Activated T-helper 2 cell treated with anti-CD3 and anti-CD28 coated beads, Interferon-gamma antibody, Interleukin-2, Interleukin-4, amounts not matched to agents 10 μg/mL and 5 μg/mL and 100 μg/mL, durations not matched to agents 14 hours and 24 hours and 36 hours (primary cell): ENCODE measurements at regions not wholly inside any gene's neighbourhood (a gene's known extent, or its start where the extent isn't known, plus 50 kb on each side); places are given as distances from the start of the nearest gene placed in this dataset.

Experiments
- DNase-seq: peaks from one replicate; pipeline ENCODE4 v3.0.0; 2021; ENCODE audit warnings: low spot score
- H3K27ac Mint-ChIP-seq: one replicate; pipeline ENCODE4 v1.8.0; 2021; ENCODE audit warnings: mixed read lengths
- H3K27me3 Mint-ChIP-seq: one replicate; pipeline ENCODE4 v1.8.0; 2021; ENCODE audit warnings: low read depth, mixed read lengths
- H3K36me3 Mint-ChIP-seq: one replicate; pipeline ENCODE4 v1.8.0; 2021; ENCODE audit warnings: low read depth, mixed read lengths
- H3K4me1 Mint-ChIP-seq: one replicate; pipeline ENCODE4 v1.8.0; 2021; ENCODE audit warnings: low read depth, mixed read lengths
- H3K4me3 Mint-ChIP-seq: one replicate; pipeline ENCODE4 v1.8.0; 2021; ENCODE audit warnings: low read depth, mild to moderate bottlenecking, moderate library complexity, mixed read lengths
- H3K9me3 Mint-ChIP-seq: one replicate; pipeline ENCODE4 v1.8.0; 2021; ENCODE audit warnings: mixed read lengths
- intact Hi-C: fragments of 100-400 bp; cut with micrococcal nuclease; formaldehyde crosslinking; loops from one replicate; pipeline ENCODE4 v1.15.1; 2023

GRCh38 chr11:109739379-109739778 is 317.4 kb downstream of the C11orf87 start:
- H3K36me3 Mint-ChIP-seq, result no peaks in the 10 kb centered on the region
- intact Hi-C loops, result no loop called here
- no peaks in the 10 kb centered on the region for H3K4me1 Mint-ChIP-seq
- no peaks in the 10 kb centered on the region for H3K27me3 Mint-ChIP-seq
- H3K4me3 Mint-ChIP-seq, result no peak overlapping the region
- no peak overlapping the region for H3K27ac Mint-ChIP-seq
- H3K9me3 Mint-ChIP-seq, result no peaks in the 10 kb centered on the region
- no peak for DNase-seq

DNA sequence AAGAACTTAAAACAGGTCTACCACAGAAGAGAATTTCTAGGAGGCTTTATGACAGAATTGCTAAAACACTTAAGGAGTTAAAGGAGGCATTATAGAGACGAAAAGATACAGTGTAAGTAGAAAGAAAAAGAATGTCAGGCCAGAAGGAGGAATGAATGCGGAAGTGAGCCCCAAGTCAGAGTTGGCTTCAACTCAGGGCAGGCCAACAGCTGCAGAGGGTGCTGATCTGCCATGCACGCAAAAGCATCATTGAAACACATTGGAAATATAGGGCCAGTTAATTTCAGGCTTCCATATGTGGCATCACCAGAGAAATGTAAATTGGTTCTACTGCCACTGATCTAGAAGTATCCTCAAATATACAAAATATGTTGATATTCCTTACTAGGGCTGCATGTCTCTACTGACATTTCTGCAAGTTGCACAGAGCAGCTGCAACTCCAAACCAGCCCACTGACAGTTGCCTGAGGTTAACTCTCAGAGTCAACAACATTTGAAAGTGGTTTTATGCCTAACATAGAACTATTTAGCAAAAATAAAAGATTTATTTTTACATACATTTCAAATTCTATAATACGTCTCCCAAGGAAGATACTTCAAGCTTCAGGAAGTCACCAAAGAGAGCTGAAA is 324.1 kb downstream of the C11orf87 start:
- Mint-ChIP-seq H3K4me3 (no peak overlapping the region), H3K4me1 (peaks cover 4% of the 10 kb centered on the region)
- intact Hi-C loops, result no loop called here

GRCh38 chr11:109747839-109748238 is 325.8 kb downstream of the C11orf87 start:
- Mint-ChIP-seq H3K9me3 (no peaks in the 10 kb centered on the region), H3K27ac (no peak overlapping the region), H3K4me1 (peaks cover 4% of the 10 kb centered on the region)

More for the DNA sequence above, 324.1 kb downstream of the C11orf87 start:
- H3K36me3 Mint-ChIP-seq, result no peaks in the 10 kb centered on the region
- DNase-seq, result no peak
- H3K9me3 Mint-ChIP-seq, result no peaks in the 10 kb centered on the region
- no peaks in the 10 kb centered on the region for H3K27me3 Mint-ChIP-seq
- H3K27ac Mint-ChIP-seq, result no peak overlapping the region

DNA sequence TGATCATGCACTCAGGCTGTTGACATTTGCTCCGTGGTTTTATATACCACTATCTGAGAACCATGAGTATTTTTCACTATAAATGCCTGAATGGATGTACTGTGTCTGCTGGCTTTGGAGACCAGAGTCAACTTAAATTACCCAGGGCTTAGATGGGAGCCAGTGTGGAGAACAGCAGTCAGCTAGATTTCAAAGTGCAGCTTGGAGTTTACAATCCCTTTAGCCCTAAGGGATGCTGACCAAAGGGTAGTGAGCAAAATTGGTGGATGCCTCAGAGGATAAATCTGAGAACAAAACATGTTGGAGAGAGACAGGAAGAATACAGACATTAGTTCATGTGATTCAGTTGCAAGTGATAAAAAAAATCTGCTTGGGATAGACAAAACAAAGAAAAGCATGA is 327.5 kb downstream of the C11orf87 start:
- DNase-seq, result no peak
- H3K27me3 Mint-ChIP-seq, result no peaks in the 10 kb centered on the region

More at GRCh38 chr11:109747839-109748238, 325.8 kb downstream of the C11orf87 start:
- intact Hi-C loops, result no loop called here
- no peak overlapping the region for H3K4me3 Mint-ChIP-seq
- H3K36me3 Mint-ChIP-seq, result no peaks in the 10 kb centered on the region
- no peaks in the 10 kb centered on the region for H3K27me3 Mint-ChIP-seq
- DNase-seq, result no peak

GRCh38 chr11:109750964-109751363 is 329.0 kb downstream of the C11orf87 start:
- H3K4me1 Mint-ChIP-seq, result peaks cover 4% of the 10 kb centered on the region
- H3K9me3 Mint-ChIP-seq, result no peaks in the 10 kb centered on the region
- no peak overlapping the region for H3K27ac Mint-ChIP-seq
- no peak overlapping the region for H3K4me3 Mint-ChIP-seq
- no peak for DNase-seq
- no peaks in the 10 kb centered on the region for H3K27me3 Mint-ChIP-seq
- intact Hi-C loops, result no loop called here
- H3K36me3 Mint-ChIP-seq, result no peaks in the 10 kb centered on the region

More for the DNA sequence above, 327.5 kb downstream of the C11orf87 start:
- Mint-ChIP-seq H3K4me3 (no peak overlapping the region), H3K4me1 (peaks cover 4% of the 10 kb centered on the region), H3K36me3 (no peaks in the 10 kb centered on the region), H3K27ac (no peak overlapping the region), H3K9me3 (no peaks in the 10 kb centered on the region)
- intact Hi-C loops, result no loop called here

- intact Hi-C loops, result no loop called here
- no peak overlapping the region for H3K4me3 Mint-ChIP-seq
- H3K27ac Mint-ChIP-seq, result no peak overlapping the region
- H3K4me1 Mint-ChIP-seq, result peaks cover 4% of the 10 kb centered on the region
- H3K36me3 Mint-ChIP-seq, result no peaks in the 10 kb centered on the region
- DNase-seq, result no peak
- no peaks in the 10 kb centered on the region for H3K27me3 Mint-ChIP-seq
- H3K9me3 Mint-ChIP-seq, result no peaks in the 10 kb centered on the region
These were observed 330.3 kb downstream of the C11orf87 start for GRCh38 chr11:109752212-109752825.

- no peaks in the 10 kb centered on the region for H3K27me3 Mint-ChIP-seq
- no peak overlapping the region for H3K4me3 Mint-ChIP-seq
- intact Hi-C loops, result no loop called here
- no peaks in the 10 kb centered on the region for H3K4me1 Mint-ChIP-seq
- no peak for DNase-seq
- no peaks in the 10 kb centered on the region for H3K9me3 Mint-ChIP-seq
- H3K27ac Mint-ChIP-seq, result no peak overlapping the region
- no peaks in the 10 kb centered on the region for H3K36me3 Mint-ChIP-seq
These were observed 334.5 kb downstream of the C11orf87 start for GRCh38 chr11:109756521-109756920.

- no peaks in the 10 kb centered on the region for H3K36me3 Mint-ChIP-seq
- H3K9me3 Mint-ChIP-seq, result no peaks in the 10 kb centered on the region
- no peak overlapping the region for H3K27ac Mint-ChIP-seq
- intact Hi-C loops, result no loop called here
- no peaks in the 10 kb centered on the region for H3K4me1 Mint-ChIP-seq
- no peaks in the 10 kb centered on the region for H3K27me3 Mint-ChIP-seq
- DNase-seq, result no peak
- H3K4me3 Mint-ChIP-seq, result no peak overlapping the region
These were observed 335.0 kb downstream of the C11orf87 start for GRCh38 chr11:109756951-109757350.

DNA sequence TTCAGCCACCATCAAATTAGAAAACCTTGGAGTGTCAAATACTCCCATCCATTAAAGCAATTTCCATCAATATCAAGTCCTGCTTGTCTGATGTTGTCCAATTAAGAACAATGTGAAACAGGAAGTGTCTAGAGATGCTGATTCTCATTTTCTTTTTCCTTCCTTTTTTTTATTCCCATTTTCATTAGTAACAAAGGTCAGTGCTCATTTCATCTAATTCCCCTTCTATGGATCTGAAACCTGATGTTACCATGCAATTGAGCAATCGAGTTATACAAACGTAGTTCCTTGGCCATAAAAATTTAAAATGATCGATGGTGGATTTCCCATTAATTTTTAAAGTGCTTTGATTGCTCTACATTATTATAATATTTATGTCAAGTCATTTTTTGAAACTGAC is 330.6 kb upstream of the ZC3H12C start:
- Mint-ChIP-seq H3K9me3 (no peaks in the 10 kb centered on the region), H3K27me3 (no peaks in the 10 kb centered on the region), H3K4me3 (no peak overlapping the region), H3K4me1 (no peaks in the 10 kb centered on the region), H3K27ac (no peak overlapping the region), H3K36me3 (no peaks in the 10 kb centered on the region)
- no peak for DNase-seq
- intact Hi-C loops, result no loop called here

DNA sequence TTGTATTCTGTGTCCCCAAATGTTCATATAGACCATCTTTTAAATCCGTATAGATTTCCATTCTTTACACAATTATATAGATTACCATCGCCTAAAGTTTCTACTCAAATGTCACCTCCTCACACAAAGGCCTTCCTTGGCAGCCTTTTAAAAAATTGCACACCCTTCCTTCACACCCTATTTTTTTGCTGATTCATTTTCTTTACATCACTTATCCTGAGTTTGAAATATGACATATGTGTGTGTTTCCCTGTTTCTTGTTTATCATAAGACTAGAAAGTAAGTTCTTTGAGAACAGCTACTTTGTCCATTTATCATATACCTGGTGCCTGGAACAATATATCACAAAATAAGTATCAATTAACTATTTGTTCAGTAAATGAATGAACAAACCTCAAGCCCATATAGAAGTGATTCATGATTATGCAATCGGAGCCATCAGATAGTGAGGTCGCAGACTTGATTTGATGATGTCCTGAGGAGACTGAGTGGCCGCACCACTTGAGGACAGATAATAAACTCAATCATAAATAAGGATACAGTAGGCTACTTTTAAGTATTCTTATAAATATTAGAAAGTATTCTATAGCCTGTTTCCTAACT is 327.4 kb upstream of the ZC3H12C start:
- Mint-ChIP-seq H3K4me3 (no peak overlapping the region), H3K36me3 (no peaks in the 10 kb centered on the region), H3K27ac (no peak overlapping the region), H3K27me3 (no peaks in the 10 kb centered on the region), H3K9me3 (no peaks in the 10 kb centered on the region), H3K4me1 (no peaks in the 10 kb centered on the region)
- DNase-seq, result no peak
- intact Hi-C loops, result no loop called here

GRCh38 chr11:109769858-109770257 is 323.3 kb upstream of the ZC3H12C start:
- Mint-ChIP-seq H3K36me3 (no peaks in the 10 kb centered on the region), H3K27ac (no peak overlapping the region), H3K4me3 (no peak overlapping the region), H3K27me3 (no peaks in the 10 kb centered on the region), H3K4me1 (no peaks in the 10 kb centered on the region), H3K9me3 (no peaks in the 10 kb centered on the region)
- DNase-seq, result no peak
- intact Hi-C loops, result no loop called here

DNA sequence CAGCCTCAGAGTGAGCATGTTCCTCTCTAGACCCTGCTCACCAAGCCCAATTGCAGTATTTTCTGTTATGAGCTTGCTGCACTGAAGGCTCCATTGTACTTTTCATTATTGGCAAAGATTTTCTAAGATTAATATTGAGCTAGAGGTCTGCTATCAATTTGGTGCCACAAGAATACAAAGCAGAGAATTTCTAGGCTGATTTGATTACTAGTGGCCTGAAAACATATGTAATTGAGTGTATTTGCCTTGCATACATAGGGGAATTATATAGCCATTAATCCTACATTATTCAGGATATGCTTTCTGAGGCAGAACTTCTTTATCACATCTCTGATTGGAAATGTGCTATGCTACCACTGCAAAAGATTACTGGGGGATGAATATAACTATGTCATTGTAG is 322.9 kb upstream of the ZC3H12C start:
- Mint-ChIP-seq H3K4me3 (no peak overlapping the region), H3K27me3 (no peaks in the 10 kb centered on the region), H3K36me3 (no peaks in the 10 kb centered on the region), H3K4me1 (no peaks in the 10 kb centered on the region), H3K9me3 (no peaks in the 10 kb centered on the region), H3K27ac (no peak overlapping the region)
- DNase-seq, result no peak
- intact Hi-C loops, result no loop called here

- H3K36me3 Mint-ChIP-seq, result no peaks in the 10 kb centered on the region
- DNase-seq, result no peak
- intact Hi-C loops, result no loop called here
- no peaks in the 10 kb centered on the region for H3K4me1 Mint-ChIP-seq
- no peaks in the 10 kb centered on the region for H3K27me3 Mint-ChIP-seq
- no peaks in the 10 kb centered on the region for H3K9me3 Mint-ChIP-seq
- no peak overlapping the region for H3K27ac Mint-ChIP-seq
- H3K4me3 Mint-ChIP-seq, result no peak overlapping the region
These were observed 320.3 kb upstream of the ZC3H12C start for GRCh38 chr11:109772892-109773291.
